GM20000 (cell line): ENCODE measurements at regions not wholly inside any gene's neighbourhood (a gene's known extent, or its start where the extent isn't known, plus 50 kb on each side); places are given as distances from the start of the nearest gene placed in this dataset.

ENCODE experiments used
- DNase-seq: peaks from one replicate; pipeline ENCODE4 v3.0.0; 2012; ENCODE audit warnings: low spot score
- CTCF ChIP-seq: IDR thresholded peaks from 2 replicates; pipeline ENCODE4 v1.5.1; 2012; ENCODE audit warnings: mild to moderate bottlenecking, control low read depth; ENCODE audit errors: extremely low read depth, missing control alignments

GRCh38 chr11:115087791-115088190 is 409.5 kb downstream of the NXPE2 start:
- no peak for DNase-seq
- TF ChIP-seq CTCF, result no peak

GRCh38 chr11:115092516-115092915 is 411.7 kb downstream of the CADM1 start:
- TF ChIP-seq CTCF, result no peak
- no peak for DNase-seq

GRCh38 chr11:115097796-115098408 is 406.3 kb downstream of the CADM1 start:
- DNase-seq, result no peak
- no peak for TF ChIP-seq CTCF

- DNase-seq, result no peak
- TF ChIP-seq CTCF, result no peak
Observed at GRCh38 chr11:115100706-115101105, 403.5 kb downstream of the CADM1 start.

GRCh38 chr11:115103921-115104320 is 400.3 kb downstream of the CADM1 start:
- no peak for TF ChIP-seq CTCF
- no peak for DNase-seq

GRCh38 chr11:115104851-115105453 is 399.3 kb downstream of the CADM1 start:
- no peak for TF ChIP-seq CTCF
- no peak for DNase-seq

GRCh38 chr11:115111066-115111465 is 393.1 kb downstream of the CADM1 start:
- TF ChIP-seq CTCF, result no peak

More at GRCh38 chr11:115111066-115111465, 393.1 kb downstream of the CADM1 start:
- no peak for DNase-seq
